H1 (cell line): ENCODE measurements at regions not wholly inside any gene's neighbourhood (a gene's known extent, or its start where the extent isn't known, plus 50 kb on each side); places are given as distances from the start of the nearest gene placed in this dataset.

Experiments used
- CTCF ChIA-PET: fragments of 300-600 bp; sonication (Branson Sonifier 250); formaldehyde crosslinking; loops from one replicate; lab custom pipeline; 2021; ENCODE audit not compliant: partially characterized antibody; lab: Charles Lee
- POLR2A ChIA-PET: fragments of 300-600 bp; sonication (Branson Sonifier 250); formaldehyde crosslinking; loops from one replicate; lab custom pipeline; 2021; ENCODE audit warnings: inconsistent platforms; ENCODE audit not compliant: partially characterized antibody; lab: Charles Lee
- DNase-seq, 2 experiments: peaks; one replicate each; pipeline versions ENCODE4 v3.0.0 to v3.0.0-alpha.2; 2010 to 2022; ENCODE audit warnings: low spot score in 2 of 2, low read depth in 1 of 2, mixed read lengths in 1 of 2
- FAIRE-seq: peaks from 2 replicates; lab custom pipeline; 2011; peaks lifted over from hg19 to GRCh38; lab: Jason Lieb, UNC
- H2AFZ ChIP-seq: 2 replicates; pipeline ENCODE4 v1.8.1; 2012; ENCODE audit warnings: low read length, inconsistent platforms
- H2AK5ac ChIP-seq: 2 replicates; pipeline ENCODE4 v1.6.1; 2013; ENCODE audit warnings: low read depth, low read length
- H2BK120ac ChIP-seq: replicated peaks from 2 replicates; pipeline ENCODE3; 2013; ENCODE audit warnings: low read depth, low read length, inconsistent platforms
- H2BK12ac ChIP-seq: 2 replicates; pipeline ENCODE4 v1.6.1; 2013; ENCODE audit warnings: low read depth, low read length
- H2BK15ac ChIP-seq: 2 replicates; pipeline ENCODE4 v1.6.1; 2013; ENCODE audit warnings: low read length
- H2BK20ac ChIP-seq: 2 replicates; pipeline ENCODE4 v1.6.1; 2013; ENCODE audit warnings: low read length
- H2BK5ac ChIP-seq: 2 replicates; pipeline ENCODE4 v1.6.1; 2013; ENCODE audit warnings: low read depth, low read length
- H3K14ac ChIP-seq: 2 replicates; pipeline ENCODE4 v1.6.1; 2013; ENCODE audit warnings: inconsistent platforms; ENCODE audit not compliant: insufficient read length
- H3K18ac ChIP-seq: 2 replicates; pipeline ENCODE4 v1.6.1; 2013; ENCODE audit warnings: low read length; ENCODE audit errors: extremely low read depth
- H3K23ac ChIP-seq: 2 replicates; pipeline ENCODE4 v1.6.1; 2013; ENCODE audit warnings: inconsistent platforms; ENCODE audit not compliant: insufficient read length
- H3K23me2 ChIP-seq: 2 replicates; pipeline ENCODE4 v1.6.1; 2013; ENCODE audit warnings: low read depth, low read length
- H3K27ac ChIP-seq: 2 replicates; pipeline ENCODE4 v1.6.1; 2011; ENCODE audit warnings: low read depth, low read length, inconsistent platforms
- H3K27me3 ChIP-seq, 4 experiments: replicated peaks in 1 of 4; 1 replicate in 1 of 4; 2 replicates in 3 of 4; pipeline versions ENCODE4 v1.6.1 to v1.8.1; 2011 to 2013; ENCODE audit warnings: low read length in 3 of 4, mild to moderate bottlenecking in 3 of 4, inconsistent platforms in 2 of 4, mixed read lengths in 2 of 4, moderate library complexity in 1 of 4; ENCODE audit not compliant: control insufficient read depth in 3 of 4, insufficient read depth in 3 of 4; ENCODE audit errors: extremely low read depth in 1 of 4
- H3K36me3 ChIP-seq, 4 experiments: 2 replicates each; pipeline versions ENCODE4 v1.6.1 to v1.8.1; 2011 to 2013; ENCODE audit warnings: mild to moderate bottlenecking in 4 of 4, low read length in 3 of 4, moderate library complexity in 2 of 4, control low read depth in 1 of 4, inconsistent platforms in 1 of 4; ENCODE audit not compliant: insufficient read depth in 4 of 4, control insufficient read depth in 2 of 4
- H3K4ac ChIP-seq: replicated peaks from 2 replicates; pipeline ENCODE3; 2013; ENCODE audit warnings: low read length, low read depth, mixed read lengths, inconsistent platforms; ENCODE audit not compliant: insufficient read length
- H3K4me1 ChIP-seq, 4 experiments: replicated peaks in 1 of 4; 1 replicate in 1 of 4; 2 replicates in 3 of 4; pipeline versions ENCODE4 v1.6.1 to v1.8.1; 2011 to 2013; ENCODE audit warnings: low read length in 3 of 4, inconsistent platforms in 2 of 4, mixed read lengths in 1 of 4; ENCODE audit not compliant: insufficient read depth in 4 of 4, control insufficient read depth in 3 of 4
- H3K4me2 ChIP-seq, 2 experiments: 2 replicates each; pipeline versions ENCODE4 v1.6.1 to v1.8.1; 2011 to 2013; ENCODE audit warnings: low read depth in 2 of 2, low read length in 2 of 2, control low read depth in 1 of 2, inconsistent platforms in 1 of 2, mild to moderate bottlenecking in 1 of 2; ENCODE audit not compliant: insufficient read depth in 1 of 2
- H3K4me3 ChIP-seq, 4 experiments: fragments of 200-600, 300-600 bp in 1 of 4; sonication (generic), shearing (Covaris generic), sonication (Bioruptor Twin) in 1 of 4; 2 replicates each; pipeline versions ENCODE4 v1.5.1 to v1.8.1; 2011 to 2016; ENCODE audit warnings: low read length in 4 of 4, low read depth in 3 of 4, control low read depth in 2 of 4, inconsistent platforms in 2 of 4, mild to moderate bottlenecking in 2 of 4, mixed read lengths in 1 of 4, moderate library complexity in 1 of 4; ENCODE audit not compliant: insufficient read depth in 2 of 4; ENCODE audit errors: extremely low read depth in 1 of 4
- H3K56ac ChIP-seq: replicated peaks from 2 replicates; pipeline ENCODE3; 2013; ENCODE audit warnings: low read depth, mild to moderate bottlenecking, mixed read lengths, low read length, inconsistent platforms; ENCODE audit not compliant: insufficient read length
- H3K79me1 ChIP-seq: 2 replicates; pipeline ENCODE4 v1.6.1; 2013; ENCODE audit warnings: low read depth, low read length, control low read depth
- H3K79me2 ChIP-seq, 2 experiments: 2 replicates each; pipeline versions ENCODE4 v1.6.1 to v1.8.1; 2012 to 2013; ENCODE audit warnings: low read length in 2 of 2, mild to moderate bottlenecking in 2 of 2, inconsistent platforms in 1 of 2; ENCODE audit not compliant: insufficient read depth in 2 of 2, control insufficient read depth in 1 of 2
- H3K9ac ChIP-seq, 4 experiments: replicated peaks in 1 of 4; 1 replicate in 1 of 4; 2 replicates in 3 of 4; pipeline versions ENCODE4 v1.6.1 to v1.8.1; 2011 to 2013; ENCODE audit warnings: low read depth in 3 of 4, low read length in 3 of 4, control low read depth in 2 of 4, mild to moderate bottlenecking in 2 of 4, moderate library complexity in 2 of 4, inconsistent platforms in 1 of 4; ENCODE audit errors: extremely low read depth in 1 of 4
- H3K9me3 ChIP-seq, 2 experiments: 2 replicates each; pipeline versions ENCODE4 v1.6.1 to v1.8.1; 2012 to 2013; ENCODE audit warnings: mild to moderate bottlenecking in 2 of 2, moderate library complexity in 2 of 2, control low read depth in 1 of 2, inconsistent platforms in 1 of 2, low read depth in 1 of 2, low read length in 1 of 2, mixed read lengths in 1 of 2; ENCODE audit not compliant: insufficient read depth in 2 of 2
- H4K20me1 ChIP-seq, 2 experiments: replicated peaks in 1 of 2; 2 replicates each; pipeline versions ENCODE3 to v1.8.1; 2011 to 2013; ENCODE audit warnings: inconsistent platforms in 2 of 2, low read length in 2 of 2, mild to moderate bottlenecking in 1 of 2; ENCODE audit not compliant: insufficient read depth in 2 of 2, control insufficient read depth in 1 of 2
- H4K5ac ChIP-seq: 2 replicates; pipeline ENCODE4 v1.6.1; 2013; ENCODE audit warnings: low read length, low read depth, mixed read lengths, inconsistent platforms; ENCODE audit not compliant: insufficient read length
- H4K8ac ChIP-seq: 2 replicates; pipeline ENCODE4 v1.8.0; 2013; ENCODE audit warnings: mild to moderate bottlenecking, moderate library complexity, low read length, inconsistent platforms; ENCODE audit not compliant: insufficient read depth; ENCODE audit errors: extremely low read depth
- H4K91ac ChIP-seq: replicated peaks from 2 replicates; pipeline ENCODE3; 2013; ENCODE audit warnings: low read length, mixed read lengths, inconsistent platforms; ENCODE audit not compliant: insufficient read length
- ASH2L ChIP-seq: fragments of 200-600, 300-600 bp; sonication (generic); IDR thresholded peaks from one replicate; pipeline ENCODE4 v1.7.1; 2017; ENCODE audit warnings: low read length
- CEBPB ChIP-seq: IDR thresholded peaks from 2 replicates; pipeline ENCODE4 v1.6.1; 2012; ENCODE audit warnings: low read depth, low read length
- EZH2 ChIP-seq: fragments of 200-600 bp; sonication (generic); IDR thresholded peaks from 2 replicates; pipeline ENCODE4 v1.7.1; 2012; ENCODE audit warnings: low read depth, mild to moderate bottlenecking, moderate library complexity, low read length, inconsistent platforms; ENCODE audit not compliant: severe bottlenecking
- GABPA ChIP-seq: IDR thresholded peaks from 2 replicates; pipeline ENCODE4 v1.6.1; 2011; ENCODE audit warnings: mild to moderate bottlenecking, low read length, moderate library complexity, borderline replicate concordance; ENCODE audit not compliant: insufficient read depth
- JUND ChIP-seq: IDR thresholded peaks from 2 replicates; pipeline ENCODE4 v1.6.1; 2011; ENCODE audit warnings: mild to moderate bottlenecking, improper control_type of control experiment, low read length
- PHF8 ChIP-seq: fragments of 200-600 bp; sonication (generic); conservative IDR thresholded peaks from 2 replicates; pipeline ENCODE4 v1.7.1; 2012; ENCODE audit warnings: low read depth, mild to moderate bottlenecking, inconsistent platforms, low read length, moderate library complexity
- RXRA ChIP-seq: IDR thresholded peaks from 2 replicates; pipeline ENCODE4 v1.6.1; 2011; ENCODE audit warnings: low read depth, mild to moderate bottlenecking, low read length, moderate library complexity; ENCODE audit not compliant: insufficient read depth
- SAP30 ChIP-seq: fragments of 300-600 bp; sonication (generic); IDR thresholded peaks from 2 replicates; pipeline ENCODE4 v1.7.1; 2012; ENCODE audit warnings: low read length, moderate library complexity, mild to moderate bottlenecking, inconsistent platforms; ENCODE audit not compliant: insufficient read depth, insufficient replicate concordance
- SIX5 ChIP-seq: IDR thresholded peaks from 2 replicates; pipeline ENCODE4 v1.6.1; 2011; ENCODE audit warnings: mild to moderate bottlenecking, low read depth, low read length
- ZNF274 ChIP-seq: IDR thresholded peaks from 2 replicates; pipeline ENCODE4 v1.7.0; 2012; ENCODE audit warnings: low read length, borderline replicate concordance; ENCODE audit errors: extremely low read depth
- WGBS, 2 experiments: shearing (Covaris generic) in 1 of 2; methylation state at CpG; one replicate each; pipeline versions ENCODE4 v1.1.6 to v1.1.7; 2013 to 2015; ENCODE audit warnings: low lambda C conversion rate in 2 of 2, mixed read lengths in 2 of 2, inconsistent platforms in 1 of 2, low coverage in 1 of 2, missing lambda C conversion rate in 1 of 2; ENCODE audit not compliant: insufficient replicate concordance in 2 of 2, insufficient coverage in 1 of 2, insufficient read length in 1 of 2; ENCODE audit errors: extremely low coverage in 1 of 2, missing lambda C conversion rate in 1 of 2; 5-methylcytosine and 5-hydroxymethylcytosine counted together

GRCh38 chr16:11487289-11487688 lies 99.4 kb downstream of the LITAF start:
- Histone ChIP-seq H4K5ac (no peak overlapping the region), H2AFZ (no peak overlapping the region), H3K79me1 (no peaks in the 10 kb centered on the region; the same call in 1 of the 2 replicates), H3K36me3 (peaks cover 0 to 38% (median 19%) of the 10 kb centered on the region in 4 experiments; a peak in 6 of 8 replicates), H3K9ac (no peak overlapping the region), H4K91ac (no peak overlapping the region), H4K20me1 (no peaks in the 10 kb centered on the region), H3K4me1 (peaks cover 0 to 4% (median 0%) of the 10 kb centered on the region in 4 experiments; a peak in 1 of 7 replicates), H2AK5ac (no peak overlapping the region), H3K23ac (no peak overlapping the region), H2BK20ac (no peak overlapping the region), H3K27ac (no peak overlapping the region), H2BK120ac (no peak overlapping the region), H3K18ac (no peak overlapping the region), H3K4me2 (no peak overlapping the region), H3K14ac (no peak overlapping the region), H4K8ac (no peak overlapping the region), H3K23me2 (peaks cover 6% of the 10 kb centered on the region; the same call in 1 of the 2 replicates), H3K56ac (no peak overlapping the region), H2BK15ac (no peak overlapping the region), H2BK12ac (no peak overlapping the region), H3K79me2 (no peaks in the 10 kb centered on the region), H3K9me3 (peaks cover 10 to 14% of the 10 kb centered on the region in 2 experiments), H3K27me3 (no peaks in the 10 kb centered on the region), H2BK5ac (no peak overlapping the region), H3K4ac (no peak overlapping the region), H3K4me3 (no peak overlapping the region)
- no peak for TF ChIP-seq JUND
- no peak for TF ChIP-seq RXRA
- no peak for TF ChIP-seq CEBPB
- TF ChIP-seq ASH2L, result no peak
- TF ChIP-seq EZH2, result no peak
- no peak for TF ChIP-seq GABPA
- no peak for TF ChIP-seq SIX5
- TF ChIP-seq SAP30, result no peak
- no peak for TF ChIP-seq ZNF274
- no peak for TF ChIP-seq PHF8
- FAIRE-seq (no peak), DNase-seq (no peak)
- WGBS, 2 experiments, result 100% methylated on average over 2 of the region's 2 CpGs; no CpG with 5 or more reads in 1 of the 2 experiments
- POLR2A ChIA-PET, result no interaction called here
- CTCF ChIA-PET, result no interaction called here
